ENCODE measurements at regions not wholly inside any gene's neighbourhood (a gene's known extent, or its start where the extent isn't known, plus 50 kb on each side); places are given as distances from the start of the nearest gene placed in this dataset.
"Not testable (repeated sequence)": the region's sequence is repeated elsewhere in the genome, so short reads cannot be mapped to it uniquely, and the experiment has no call there.

- no peak for DNase-seq (ENCODE audit: low spot score)
Measured at GRCh38 chr18:64717026-64717425, 568.1 kb upstream of the LINC00305 start.

DNA sequence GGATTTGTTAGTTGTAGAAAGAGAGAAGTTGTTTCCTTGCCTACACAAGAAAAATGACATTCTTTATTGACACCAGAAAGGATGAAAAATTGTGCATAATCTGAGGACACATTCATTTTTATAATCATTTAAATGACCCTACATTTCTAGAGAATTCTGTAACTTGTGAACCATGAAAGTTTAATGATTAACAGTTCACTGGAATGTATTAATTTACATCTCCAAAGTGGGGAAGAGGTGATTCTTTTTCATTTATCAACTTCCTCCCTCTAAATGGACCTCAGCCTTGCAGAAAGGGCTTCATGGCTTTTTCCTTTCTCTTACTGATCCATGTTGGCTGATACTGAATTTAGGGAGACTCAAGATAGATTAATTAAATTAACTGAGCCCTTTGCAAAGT, 565.2 kb upstream of the LINC00305 start:
- no peak for DNase-seq (ENCODE audit: low spot score)

GRCh38 chr18:64713284-64713683, 564.4 kb upstream of the LINC00305 start:
- no peak for DNase-seq (ENCODE audit: low spot score)

GRCh38 chr18:64712035-64712434, 563.1 kb upstream of the LINC00305 start:
- no peak for DNase-seq (ENCODE audit: low spot score)

DNA sequence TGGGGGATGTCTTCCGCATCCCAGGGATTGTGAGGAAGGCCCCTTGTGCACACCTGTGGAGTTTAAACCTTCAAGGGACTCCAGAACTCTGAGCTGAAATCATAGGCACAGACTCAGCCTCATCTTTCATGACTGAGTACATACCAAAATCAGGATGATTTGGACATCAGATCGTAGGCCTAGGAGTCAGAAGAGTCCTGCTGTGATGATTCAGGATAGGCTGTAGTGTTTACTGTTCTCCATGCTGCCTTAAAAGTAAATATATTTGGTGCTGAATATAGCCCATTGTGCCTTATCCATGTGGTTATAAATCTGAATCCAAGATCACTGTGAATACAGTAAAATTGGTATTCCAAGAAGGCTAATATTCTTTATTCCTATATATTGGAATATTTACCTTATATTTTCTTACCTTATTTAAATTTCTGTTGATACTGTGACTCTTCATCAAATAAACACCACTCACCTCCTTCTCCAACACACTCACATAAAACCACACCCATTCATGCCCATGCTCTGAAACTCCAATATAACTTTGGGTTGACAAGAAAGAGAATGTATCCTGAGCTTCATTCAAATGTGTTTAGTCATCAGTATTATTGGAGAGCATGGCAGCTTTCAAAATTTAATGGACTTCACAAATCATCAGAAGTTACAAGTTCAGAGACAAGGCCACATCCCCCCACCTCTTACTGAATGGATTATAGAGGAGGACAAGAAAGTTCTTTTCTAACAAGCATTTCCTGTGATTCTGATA, 561.4 kb upstream of the LINC00305 start:
- DNase-seq (ENCODE audit: low spot score), result no peak

DNA sequence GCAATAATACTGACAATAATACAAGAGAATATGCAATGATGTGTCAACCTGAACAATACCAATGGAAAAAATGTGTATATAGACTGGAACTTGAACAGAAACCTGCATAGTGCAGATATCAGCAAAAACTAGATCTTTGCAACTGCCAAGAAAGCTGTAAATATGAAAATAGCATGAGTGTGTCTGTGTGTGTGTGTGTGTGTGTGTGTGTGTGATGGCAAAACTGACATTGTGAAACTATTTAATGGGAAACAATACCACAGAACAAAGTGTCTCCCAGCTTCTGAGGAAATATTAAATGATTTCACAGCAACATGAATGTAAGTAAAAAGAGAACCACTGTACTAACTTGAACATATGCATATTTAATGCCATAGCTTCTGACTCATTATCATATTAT, 558.2 kb upstream of the LINC00305 start:
- DNase-seq (ENCODE audit: low spot score), result no peak

- no peak for DNase-seq (ENCODE audit: low spot score)
Measured at GRCh38 chr18:64699081-64699480, 550.2 kb upstream of the LINC00305 start.

DNA sequence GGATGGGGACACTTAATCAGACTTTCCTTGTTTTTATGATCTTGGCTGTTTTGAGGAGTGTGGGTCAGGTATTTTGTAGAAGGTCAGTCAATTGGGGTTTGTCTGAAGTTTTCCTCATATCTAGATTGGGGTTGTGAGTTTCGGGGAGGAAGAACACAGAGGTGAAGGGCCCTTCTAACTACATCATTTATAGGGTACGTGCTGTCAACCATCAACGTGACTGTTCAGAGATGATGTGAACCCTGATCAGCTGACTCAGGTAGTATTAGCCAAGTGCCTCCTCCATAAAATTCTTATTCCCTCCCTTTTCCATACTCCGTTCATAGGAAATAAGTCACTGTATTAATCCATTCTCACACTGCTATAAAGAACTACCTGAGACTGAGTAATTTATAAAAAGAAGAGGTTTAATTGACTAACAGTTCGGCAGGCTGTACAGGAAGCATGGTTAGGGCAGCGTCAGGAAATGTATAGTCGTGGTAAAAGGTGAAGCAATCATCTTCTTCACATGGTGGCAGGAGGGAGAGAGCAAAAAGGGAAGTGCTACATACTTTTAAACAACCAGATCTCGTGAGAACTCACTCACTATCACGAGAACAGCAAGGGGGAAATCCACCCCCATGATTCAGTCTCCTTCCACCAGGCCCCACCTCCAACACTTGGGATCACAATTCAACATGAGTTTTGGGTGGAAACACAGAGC, 547.1 kb upstream of the LINC00305 start:
- DNase-seq (ENCODE audit: low spot score), result no peak

DNA sequence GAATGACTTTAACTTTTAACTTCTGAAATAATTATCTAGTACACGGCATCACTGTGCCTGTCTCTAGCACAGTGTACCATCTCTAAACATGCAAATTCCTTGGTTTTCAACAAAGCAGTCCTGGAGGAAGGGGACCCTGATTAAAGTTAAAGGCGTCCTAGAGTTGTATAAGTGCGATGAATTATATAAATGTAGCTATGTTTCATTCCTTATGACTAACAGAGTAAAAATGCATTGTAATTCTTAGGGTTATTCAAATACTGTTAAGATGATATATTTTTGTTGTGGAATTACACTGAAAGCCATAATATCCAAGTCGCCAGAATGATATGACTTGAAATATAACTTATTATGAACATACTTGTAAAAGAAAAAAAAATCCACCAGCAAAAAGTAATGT, 544.9 kb upstream of the LINC00305 start:
- DNase-seq (ENCODE audit: low spot score), result no peak

DNA sequence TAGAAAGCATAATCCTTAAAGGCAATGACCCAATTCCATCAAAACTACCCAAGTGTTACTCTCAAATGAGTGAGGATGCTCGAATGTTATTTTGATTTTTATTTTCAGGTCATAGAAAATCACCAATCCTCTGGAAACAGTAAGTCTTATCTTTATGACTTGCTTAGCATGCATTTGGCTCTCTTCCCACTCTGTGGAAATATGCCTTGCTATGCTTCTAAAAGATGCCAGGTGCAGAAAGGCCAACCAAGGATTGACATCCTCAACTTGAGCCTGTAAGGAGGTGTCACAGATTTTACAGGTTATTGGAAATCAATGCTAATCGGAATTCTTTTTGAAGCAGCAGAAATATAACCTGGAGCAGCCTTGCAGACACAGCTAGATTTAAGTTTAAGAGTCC, 543.9 kb upstream of the LINC00305 start:
- DNase-seq (ENCODE audit: low spot score), result no peak

- no peak for DNase-seq (ENCODE audit: low spot score)
Measured at GRCh38 chr18:64679121-64679520, 530.2 kb upstream of the LINC00305 start.

DNA sequence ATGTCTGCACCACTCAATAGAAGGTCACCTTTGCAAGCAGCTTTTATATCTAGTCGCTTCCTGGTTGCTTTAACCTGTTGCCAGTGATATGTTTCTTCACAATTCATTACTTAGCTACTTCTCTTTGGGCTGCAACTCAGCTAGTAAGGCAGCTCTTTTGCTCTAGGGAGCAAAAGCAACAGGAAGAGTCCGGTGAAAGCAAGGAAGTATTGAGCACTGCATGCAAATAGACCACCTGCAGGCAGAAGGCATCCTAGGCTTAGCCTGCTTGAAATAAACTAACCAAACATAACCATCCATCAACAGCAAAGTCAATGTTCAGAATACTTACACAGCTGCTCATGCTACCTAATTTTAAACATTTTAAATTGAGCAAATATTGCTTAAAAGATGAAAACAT, 529.2 kb upstream of the LINC00305 start:
- no peak for DNase-seq (ENCODE audit: low spot score)

GRCh38 chr18:64674694-64675093, 525.8 kb upstream of the LINC00305 start:
- DNase-seq (ENCODE audit: low spot score), result no peak

GRCh38 chr18:64671293-64671692, 522.4 kb upstream of the LINC00305 start:
- DNase-seq (ENCODE audit: low spot score), result not testable (repeated sequence)

- DNase-seq (ENCODE audit: low spot score), result no peak
Measured at GRCh38 chr18:64668461-64668962, 519.6 kb upstream of the LINC00305 start.

GRCh38 chr18:64663086-64663485, 514.2 kb upstream of the LINC00305 start:
- DNase-seq (ENCODE audit: low spot score), result no peak

GRCh38 chr18:64659196-64659595, 510.3 kb upstream of the LINC00305 start:
- DNase-seq (ENCODE audit: low spot score), result no peak

DNA sequence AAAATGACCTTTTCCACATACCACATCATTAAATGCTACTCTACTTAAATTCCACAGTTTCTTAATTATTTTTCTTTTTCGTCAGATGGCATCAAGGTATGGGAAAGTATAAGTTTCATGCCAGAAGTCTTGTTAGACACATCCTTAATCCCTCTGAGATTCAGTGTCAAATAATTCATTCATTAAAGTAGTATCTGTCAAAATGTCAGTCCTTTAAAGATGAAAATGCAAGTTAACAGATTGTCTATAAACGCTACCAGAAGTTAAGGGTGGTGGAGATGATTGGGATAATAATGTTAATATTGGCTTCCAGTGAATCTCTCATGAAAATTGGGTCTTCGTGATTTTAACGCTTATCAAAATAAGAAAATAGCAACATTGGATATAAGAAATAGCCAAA, 504.2 kb upstream of the LINC00305 start:
- no peak for DNase-seq (ENCODE audit: low spot score)

DNA sequence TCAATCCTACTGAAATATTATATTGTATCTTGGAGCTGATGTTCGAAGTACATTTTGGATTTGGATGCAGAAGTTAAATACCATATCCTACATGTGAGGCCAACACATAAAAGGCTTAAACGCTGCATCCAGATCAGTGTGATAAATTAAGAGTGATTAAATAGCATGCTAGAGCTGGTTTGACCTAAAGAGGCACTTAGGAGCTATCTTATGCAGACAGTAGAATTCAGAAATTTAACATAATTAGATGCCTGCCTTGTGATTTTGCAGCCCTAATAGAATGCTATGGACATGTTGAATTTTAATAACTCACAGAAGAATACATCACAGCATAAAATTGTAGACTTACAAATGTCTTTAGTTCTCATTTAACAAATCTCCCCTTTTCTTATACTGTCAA, 501.2 kb upstream of the LINC00305 start:
- DNase-seq (ENCODE audit: low spot score), result no peak

DNA sequence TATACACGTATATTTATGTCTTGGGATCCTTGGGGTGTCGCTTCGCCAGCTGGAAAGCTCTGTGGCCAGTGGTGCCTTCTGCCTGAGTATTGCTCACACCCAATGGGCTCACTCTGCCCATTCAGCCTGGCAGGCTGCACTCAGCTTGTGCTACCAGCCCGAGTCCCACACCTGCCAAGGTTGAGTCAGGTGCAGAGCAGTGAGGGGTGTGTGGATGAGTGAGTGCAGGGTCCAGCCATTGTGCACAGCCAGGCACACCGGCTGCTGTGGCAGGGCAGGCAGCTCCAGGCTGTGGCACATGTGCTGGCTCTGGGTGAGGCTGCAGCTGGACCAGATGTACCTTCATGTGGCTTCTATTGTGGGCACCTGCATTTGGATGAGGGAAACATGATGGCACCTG, 496.9 kb upstream of the LINC00305 start:
- DNase-seq (ENCODE audit: low spot score), result no peak

GRCh38 chr18:64639536-64639935, 490.6 kb upstream of the LINC00305 start:
- no peak for DNase-seq (ENCODE audit: low spot score)

DNA sequence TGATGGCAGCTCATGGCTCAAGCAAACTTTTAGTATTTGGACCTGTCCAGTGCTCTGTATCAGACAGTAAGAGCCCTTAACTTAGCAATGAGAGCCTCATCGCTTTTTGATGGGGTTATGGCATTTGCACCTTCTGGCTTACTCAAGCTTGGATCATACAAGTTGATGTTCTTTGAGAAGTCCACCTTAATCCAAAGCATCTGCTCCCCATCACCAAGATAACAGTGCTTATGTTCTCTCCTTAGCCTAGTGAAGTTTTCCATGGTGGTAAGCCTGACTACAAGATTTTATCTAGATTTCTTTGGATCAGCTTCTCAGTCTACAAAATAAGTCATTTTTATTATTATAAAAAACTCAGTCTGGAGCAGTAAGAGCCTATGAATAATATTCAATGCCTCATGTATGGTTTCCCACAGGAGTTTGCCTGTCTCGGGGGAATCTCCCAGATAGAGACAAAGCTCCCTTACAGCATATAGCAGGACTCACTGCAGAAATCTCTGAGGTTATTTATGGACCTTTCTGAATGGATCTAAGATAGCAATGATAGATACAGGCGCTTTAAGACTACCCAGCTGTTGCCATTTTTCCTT, 472.2 kb upstream of the LINC00305 start:
- no peak for DNase-seq (ENCODE audit: low spot score)

DNA sequence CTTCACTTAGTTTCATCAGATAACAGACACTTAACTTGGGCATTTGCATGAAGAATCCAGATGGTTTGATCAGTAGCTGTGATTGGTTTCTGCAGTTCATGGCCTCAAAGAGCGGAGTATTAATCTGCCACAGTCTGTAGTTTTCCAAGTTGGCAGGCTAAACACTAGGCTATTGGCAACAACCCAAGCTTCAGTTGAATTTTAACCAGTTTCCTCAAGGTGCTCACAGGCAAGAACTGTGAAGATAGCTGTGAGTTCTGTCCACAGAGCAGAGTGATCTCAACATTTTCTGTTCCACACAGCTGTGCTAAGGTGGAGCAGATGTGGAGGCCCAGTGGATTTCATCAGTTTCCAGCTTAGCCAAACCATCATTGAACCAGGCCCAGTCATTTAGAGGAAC, 469.5 kb upstream of the LINC00305 start:
- DNase-seq (ENCODE audit: low spot score), result peak; percentile 23
